HUES48 (cell line): ENCODE measurements at regions not wholly inside any gene's neighbourhood (a gene's known extent, or its start where the extent isn't known, plus 50 kb on each side); places are given as distances from the start of the nearest gene placed in this dataset.

Source experiments
- H3K27ac ChIP-seq: one replicate; pipeline ENCODE4 v1.7.0; 2013; ENCODE audit warnings: low read depth, low read length, inconsistent platforms
- H3K27me3 ChIP-seq: 2 replicates; pipeline ENCODE4 v1.6.1; 2013; ENCODE audit warnings: mild to moderate bottlenecking, low read length; ENCODE audit not compliant: control insufficient read depth, insufficient read depth
- H3K36me3 ChIP-seq: 2 replicates; pipeline ENCODE4 v1.6.1; 2013; ENCODE audit warnings: low read length; ENCODE audit not compliant: control insufficient read depth, insufficient read depth
- H3K4me1 ChIP-seq: 2 replicates; pipeline ENCODE4 v1.6.1; 2013; ENCODE audit warnings: mild to moderate bottlenecking, low read length; ENCODE audit not compliant: control insufficient read depth, insufficient read depth
- H3K4me3 ChIP-seq: 2 replicates; pipeline ENCODE4 v1.5.1; 2013; ENCODE audit warnings: mild to moderate bottlenecking, low read depth, low read length
- H3K9ac ChIP-seq: 2 replicates; pipeline ENCODE4 v1.6.1; 2013; ENCODE audit warnings: mild to moderate bottlenecking, low read depth, low read length, moderate library complexity
- H3K9me3 ChIP-seq: 2 replicates; pipeline ENCODE4 v1.6.1; 2013; ENCODE audit warnings: low read length; ENCODE audit not compliant: control insufficient read depth, insufficient read depth

DNA sequence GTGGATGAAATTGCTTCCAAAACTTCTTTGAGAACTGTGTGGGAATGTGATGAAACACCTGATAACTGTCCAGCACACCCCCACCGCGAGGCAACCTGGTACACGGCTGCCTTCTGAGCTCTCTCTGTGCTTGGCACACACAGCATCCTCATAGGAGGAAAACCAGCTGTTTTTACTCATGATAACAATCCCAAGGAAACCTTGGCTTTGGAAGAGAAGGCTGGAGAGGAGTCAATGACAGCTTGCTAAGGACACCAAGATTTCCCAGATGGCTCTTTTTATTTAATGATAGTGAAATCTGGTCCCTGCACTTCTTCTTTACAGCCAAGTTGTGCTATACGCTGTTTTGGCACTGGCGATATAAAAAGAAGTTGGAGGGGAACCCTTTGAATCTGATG lies 232.5 kb upstream of the FN1 start:
- Histone ChIP-seq H3K27me3 (no peaks in the 10 kb centered on the region), H3K9ac (no peak overlapping the region), H3K4me1 (no peaks in the 10 kb centered on the region), H3K9me3 (no peaks in the 10 kb centered on the region), H3K4me3 (no peak overlapping the region), H3K27ac (no peak overlapping the region), H3K36me3 (no peaks in the 10 kb centered on the region)

GRCh38 chr2:215667585-215668377 lies 231.9 kb upstream of the FN1 start:
- H3K36me3 ChIP-seq = no peaks in the 10 kb centered on the region
- no peaks in the 10 kb centered on the region for H3K27me3 ChIP-seq
- no peaks in the 10 kb centered on the region for H3K9me3 ChIP-seq
- H3K4me3 ChIP-seq = no peak overlapping the region
- no peaks in the 10 kb centered on the region for H3K4me1 ChIP-seq
- H3K9ac ChIP-seq = no peak overlapping the region
- H3K27ac ChIP-seq = no peak overlapping the region

DNA sequence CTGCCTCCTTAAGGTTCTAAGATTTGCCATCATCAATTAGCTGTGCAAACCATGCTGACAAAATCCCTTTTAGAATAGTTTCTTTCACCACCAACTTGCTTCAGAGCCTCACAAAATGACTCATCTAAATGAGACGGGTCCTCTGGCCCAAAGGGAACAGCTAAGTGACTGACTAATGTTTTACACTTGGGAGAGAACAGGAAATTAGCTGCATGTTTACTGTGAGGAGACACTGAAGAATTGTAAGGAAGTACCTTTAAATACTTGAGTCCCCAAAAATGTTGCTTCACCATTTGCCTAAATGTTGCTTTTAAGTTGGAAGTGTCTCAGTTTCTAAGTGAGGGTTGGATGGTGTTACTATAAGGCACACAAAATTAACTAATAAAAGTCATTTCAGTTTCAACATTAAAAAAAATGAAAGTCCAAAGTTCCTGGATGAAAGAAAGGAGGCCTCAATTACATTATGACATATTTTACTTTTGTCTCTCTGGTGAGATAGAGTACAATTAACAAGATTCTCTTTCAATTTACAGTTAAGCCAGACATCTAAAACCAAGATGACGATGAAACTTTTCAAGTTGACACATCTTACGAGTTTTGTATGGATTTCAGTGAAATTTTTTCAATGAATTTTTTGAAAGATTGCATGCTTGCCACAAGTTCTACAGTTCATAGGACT lies 229.1 kb upstream of the FN1 start:
- H3K27ac ChIP-seq = peak overlapping the region; percentile 16
- no peak overlapping the region for H3K9ac ChIP-seq
- no peaks in the 10 kb centered on the region for H3K9me3 ChIP-seq
- no peaks in the 10 kb centered on the region for H3K4me1 ChIP-seq
- no peaks in the 10 kb centered on the region for H3K36me3 ChIP-seq
- no peaks in the 10 kb centered on the region for H3K27me3 ChIP-seq
- H3K4me3 ChIP-seq = no peak overlapping the region

- Histone ChIP-seq H3K9me3 (no peaks in the 10 kb centered on the region), H3K36me3 (no peaks in the 10 kb centered on the region), H3K4me1 (peaks cover 8% of the 10 kb centered on the region; the same call in 1 of the 2 replicates), H3K27ac (no peak overlapping the region), H3K27me3 (no peaks in the 10 kb centered on the region), H3K9ac (no peak overlapping the region), H3K4me3 (no peak overlapping the region)
Measured at GRCh38 chr2:215662715-215663114, 226.8 kb upstream of the FN1 start.

DNA sequence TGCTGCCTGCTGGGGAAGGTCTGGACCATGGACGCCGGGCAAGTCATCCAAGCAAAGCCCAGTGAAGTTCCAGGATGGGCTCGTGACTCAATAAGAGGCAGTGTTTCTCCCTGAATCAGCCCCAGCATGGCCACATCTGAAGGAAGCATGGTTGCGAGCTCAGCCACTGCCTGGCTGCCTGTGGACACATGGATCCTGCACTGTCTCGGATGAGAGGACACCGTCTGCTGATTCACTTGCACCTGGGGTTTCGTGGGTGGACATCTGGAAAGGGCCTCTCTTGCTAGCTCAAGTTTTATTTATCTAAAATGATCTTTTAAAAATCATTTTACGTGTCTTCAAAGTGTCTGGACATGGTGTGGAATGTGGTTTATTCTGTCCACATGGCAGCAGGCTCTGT lies 224.8 kb upstream of the FN1 start:
- Histone ChIP-seq H3K36me3 (no peaks in the 10 kb centered on the region), H3K4me1 (peaks cover 10% of the 10 kb centered on the region; the same call in 1 of the 2 replicates), H3K27me3 (no peaks in the 10 kb centered on the region), H3K9ac (no peak overlapping the region), H3K9me3 (no peaks in the 10 kb centered on the region), H3K4me3 (no peak overlapping the region), H3K27ac (no peak overlapping the region)

DNA sequence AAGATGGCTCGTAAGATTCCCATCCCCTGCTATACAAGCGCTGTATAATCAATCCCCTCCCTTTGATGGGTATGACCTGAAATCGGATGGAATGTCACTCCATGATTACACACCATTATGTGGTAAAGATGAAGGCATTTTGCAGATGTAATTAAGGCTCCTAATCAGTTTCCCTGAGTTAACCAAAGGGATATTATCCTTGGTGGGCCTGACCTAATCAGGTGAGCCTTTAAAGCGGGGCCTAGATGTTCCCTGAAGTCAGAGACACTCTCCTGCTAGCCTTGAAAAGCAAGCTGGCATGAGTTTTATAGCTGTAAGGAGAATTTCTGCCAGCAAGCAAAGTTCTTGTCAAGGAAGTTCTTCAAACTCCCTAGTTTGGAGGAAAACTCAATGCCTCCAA lies 223.8 kb upstream of the FN1 start:
- H3K9ac ChIP-seq = no peak overlapping the region
- no peaks in the 10 kb centered on the region for H3K9me3 ChIP-seq
- no peak overlapping the region for H3K4me3 ChIP-seq
- no peaks in the 10 kb centered on the region for H3K36me3 ChIP-seq
- no peaks in the 10 kb centered on the region for H3K27me3 ChIP-seq
- no peak overlapping the region for H3K27ac ChIP-seq
- H3K4me1 ChIP-seq = peaks cover 10% of the 10 kb centered on the region; the same call in 1 of the 2 replicates

DNA sequence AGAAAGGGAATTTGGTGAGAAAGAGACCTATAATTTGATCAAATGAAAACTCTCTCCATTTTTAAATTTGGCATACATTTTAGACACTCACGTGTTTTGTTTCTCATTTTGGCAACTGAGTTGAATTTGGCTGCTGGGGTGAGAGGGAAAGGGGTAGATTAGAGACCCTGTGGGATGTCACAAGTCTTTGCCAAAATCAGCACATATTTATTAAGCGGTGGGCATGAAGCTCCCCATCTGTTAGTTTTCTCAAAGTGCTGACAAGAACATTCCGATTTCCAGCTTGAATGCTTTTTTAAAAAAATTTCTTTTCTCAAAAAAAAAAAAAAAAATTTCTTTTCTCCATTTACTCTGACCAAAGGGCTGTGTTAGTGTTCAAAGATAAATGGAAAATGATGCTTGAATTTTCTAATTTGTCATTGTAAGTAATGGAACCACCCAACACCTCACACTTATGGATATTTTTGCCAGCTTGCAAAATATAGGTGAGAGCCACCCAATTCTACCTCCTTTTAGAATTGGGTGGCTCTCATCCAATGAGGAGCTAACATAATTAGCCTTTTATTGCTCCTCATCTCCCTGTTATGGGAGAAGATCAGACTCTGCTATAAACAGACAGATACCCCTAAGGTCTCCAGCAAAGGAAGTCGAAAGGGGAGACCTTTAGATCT lies 222.9 kb upstream of the FN1 start:
- peaks cover 10% of the 10 kb centered on the region; the same call in 1 of the 2 replicates for H3K4me1 ChIP-seq
- H3K27ac ChIP-seq = no peak overlapping the region
- no peak overlapping the region for H3K9ac ChIP-seq
- no peak overlapping the region for H3K4me3 ChIP-seq
- no peaks in the 10 kb centered on the region for H3K27me3 ChIP-seq
- no peaks in the 10 kb centered on the region for H3K36me3 ChIP-seq
- no peaks in the 10 kb centered on the region for H3K9me3 ChIP-seq

- H3K27me3 ChIP-seq = no peaks in the 10 kb centered on the region
- no peaks in the 10 kb centered on the region for H3K36me3 ChIP-seq
- no peaks in the 10 kb centered on the region for H3K9me3 ChIP-seq
- peak overlapping the region; percentile 73 for H3K27ac ChIP-seq
- peaks cover 16% of the 10 kb centered on the region; the same call in 1 of the 2 replicates for H3K4me1 ChIP-seq
- H3K9ac ChIP-seq = no peak overlapping the region
- no peak overlapping the region for H3K4me3 ChIP-seq
Measured at GRCh38 chr2:215657844-215658243, 222.0 kb upstream of the FN1 start.

DNA sequence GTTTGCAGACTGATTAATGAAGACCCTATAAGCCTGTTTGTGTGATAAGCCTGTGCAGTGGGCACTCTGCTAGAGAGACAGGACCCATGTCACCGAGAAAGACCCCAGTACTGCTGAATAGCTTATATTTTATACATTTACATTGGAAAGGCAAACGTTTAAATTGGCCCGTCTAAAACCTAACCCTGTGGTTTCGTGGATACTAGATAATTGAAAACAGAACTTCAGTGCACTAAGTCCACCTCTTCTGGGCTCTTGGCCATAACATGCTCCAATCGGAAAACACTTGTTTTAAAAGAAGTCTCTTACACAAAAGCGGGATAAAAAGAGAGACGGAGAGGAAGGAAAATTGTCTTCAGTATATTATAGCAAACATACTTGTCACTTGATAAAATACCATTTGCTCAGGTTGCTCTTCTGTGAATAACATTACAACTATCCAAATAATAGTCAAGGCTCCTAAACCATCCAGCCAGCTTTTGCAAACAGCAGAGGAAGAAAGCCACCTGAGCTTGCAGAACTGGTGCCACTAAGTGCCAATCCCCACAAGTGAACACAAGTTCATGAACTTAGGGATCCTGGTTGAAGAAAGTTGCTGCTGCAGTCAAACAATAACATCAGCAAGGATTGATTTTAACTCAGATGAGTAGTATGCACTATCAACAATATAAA lies 218.4 kb upstream of the FN1 start:
- H3K27me3 ChIP-seq = no peaks in the 10 kb centered on the region
- no peak overlapping the region for H3K9ac ChIP-seq

GRCh38 chr2:215653344-215654030 lies 217.6 kb upstream of the FN1 start:
- H3K4me1 ChIP-seq = peaks cover 15% of the 10 kb centered on the region; the same call in 1 of the 2 replicates
- H3K36me3 ChIP-seq = no peaks in the 10 kb centered on the region
- H3K9ac ChIP-seq = no peak overlapping the region
- H3K27me3 ChIP-seq = no peaks in the 10 kb centered on the region
- H3K9me3 ChIP-seq = no peaks in the 10 kb centered on the region
- H3K27ac ChIP-seq = no peak overlapping the region
- no peak overlapping the region for H3K4me3 ChIP-seq

More for the DNA sequence above, 218.4 kb upstream of the FN1 start:
- peaks cover 16% of the 10 kb centered on the region; the same call in 1 of the 2 replicates for H3K4me1 ChIP-seq
- no peaks in the 10 kb centered on the region for H3K9me3 ChIP-seq
- H3K4me3 ChIP-seq = no peak overlapping the region
- no peak overlapping the region for H3K27ac ChIP-seq
- no peaks in the 10 kb centered on the region for H3K36me3 ChIP-seq
